ENCODE measurements at regions not wholly inside any gene's neighbourhood (a gene's known extent, or its start where the extent isn't known, plus 50 kb on each side); places are given as distances from the start of the nearest gene placed in this dataset.

DNA sequence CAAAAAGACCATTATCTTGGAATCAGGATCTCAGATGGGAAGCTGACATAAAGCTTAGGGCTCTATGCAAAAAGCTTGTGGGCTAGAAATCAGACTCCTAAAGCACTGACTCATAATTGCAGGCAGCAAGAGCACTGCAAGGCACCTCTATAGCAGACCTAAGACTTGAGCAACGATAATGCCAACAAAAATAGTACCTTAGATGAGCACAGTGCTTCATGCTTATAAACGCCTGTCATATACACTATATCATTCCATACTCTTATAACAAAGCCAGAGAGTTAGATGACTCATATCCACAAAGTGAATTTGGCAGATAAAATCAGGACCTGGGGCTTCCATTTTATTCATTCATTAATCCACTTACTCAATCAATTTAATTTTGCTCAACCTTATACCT is 560.8 kb downstream of the MCTP2 start:
- DNase-seq (ENCODE audit: low read depth) = peak; percentile 41
- in situ Hi-C loops (cut with HindIII; ENCODE audit: low pct_unique_long_range_greater_than_20kb, low sequenced_read_pairs) = no loop called here

DNA sequence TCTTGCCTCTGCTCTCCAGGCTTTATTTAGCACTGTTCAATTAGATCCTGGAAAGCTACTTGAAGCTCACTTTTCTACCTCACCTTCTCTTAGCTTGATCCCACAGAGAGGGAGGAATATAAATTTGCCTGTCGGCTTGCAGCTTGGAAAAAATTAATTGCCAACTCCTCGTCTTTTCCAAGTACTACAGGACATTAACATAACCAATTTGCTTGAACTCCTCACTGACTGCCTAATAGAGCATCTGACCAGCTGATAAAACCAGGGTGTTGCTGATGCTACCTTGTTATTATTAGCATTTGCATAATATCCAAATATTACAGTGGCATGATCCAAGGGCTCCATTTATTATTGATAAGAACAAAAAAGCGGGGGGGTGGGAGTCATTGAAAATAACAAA is 561.8 kb downstream of the MCTP2 start:
- DNase-seq (ENCODE audit: low read depth) = no peak
- in situ Hi-C loops (cut with HindIII; ENCODE audit: low pct_unique_long_range_greater_than_20kb, low sequenced_read_pairs) = no loop called here

DNA sequence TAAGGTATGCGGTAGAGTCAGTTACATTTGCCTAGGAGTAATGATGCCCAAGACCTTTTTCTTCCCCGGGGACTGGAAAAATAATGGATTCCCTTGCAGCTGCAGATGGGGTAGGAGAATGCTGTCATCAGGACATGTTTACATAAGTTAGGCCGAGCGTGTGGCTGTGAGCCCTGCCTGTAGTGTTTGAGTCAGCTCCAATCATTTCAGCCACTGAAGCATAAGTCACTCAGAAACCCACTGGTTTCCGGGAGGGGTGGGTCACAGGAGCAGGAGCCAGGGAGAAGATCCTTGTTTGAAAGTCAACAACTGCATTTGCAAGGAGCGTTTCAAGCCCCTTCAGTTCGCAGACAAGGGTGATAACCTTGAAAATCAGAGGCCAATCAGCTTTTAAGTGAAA is 562.3 kb downstream of the MCTP2 start:
- in situ Hi-C loops (cut with HindIII; ENCODE audit: low pct_unique_long_range_greater_than_20kb, low sequenced_read_pairs) = no loop called here
- DNase-seq (ENCODE audit: low read depth) = peak; percentile 40

DNA sequence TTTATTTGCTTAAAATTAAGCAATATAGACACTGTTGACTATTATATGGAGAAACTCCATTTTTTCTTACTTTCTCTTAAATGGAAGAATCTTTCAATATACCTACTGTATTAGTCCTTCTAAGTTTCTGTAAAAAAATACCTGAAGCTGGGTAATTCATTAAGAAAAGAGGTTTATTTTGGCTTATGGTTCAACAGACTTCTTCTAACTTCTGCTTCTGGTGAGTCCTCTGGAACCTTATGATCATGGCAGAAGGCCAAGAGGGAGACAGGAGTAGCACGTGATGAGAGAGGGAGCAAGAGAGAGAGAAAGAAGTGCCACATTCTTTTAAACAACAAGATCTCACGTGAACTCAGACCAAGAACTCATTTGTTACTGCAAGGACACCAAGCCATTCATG is 573.3 kb downstream of the MCTP2 start:
- in situ Hi-C loops (cut with HindIII; ENCODE audit: low pct_unique_long_range_greater_than_20kb, low sequenced_read_pairs) = no loop called here
- DNase-seq (ENCODE audit: low read depth) = no peak

DNA sequence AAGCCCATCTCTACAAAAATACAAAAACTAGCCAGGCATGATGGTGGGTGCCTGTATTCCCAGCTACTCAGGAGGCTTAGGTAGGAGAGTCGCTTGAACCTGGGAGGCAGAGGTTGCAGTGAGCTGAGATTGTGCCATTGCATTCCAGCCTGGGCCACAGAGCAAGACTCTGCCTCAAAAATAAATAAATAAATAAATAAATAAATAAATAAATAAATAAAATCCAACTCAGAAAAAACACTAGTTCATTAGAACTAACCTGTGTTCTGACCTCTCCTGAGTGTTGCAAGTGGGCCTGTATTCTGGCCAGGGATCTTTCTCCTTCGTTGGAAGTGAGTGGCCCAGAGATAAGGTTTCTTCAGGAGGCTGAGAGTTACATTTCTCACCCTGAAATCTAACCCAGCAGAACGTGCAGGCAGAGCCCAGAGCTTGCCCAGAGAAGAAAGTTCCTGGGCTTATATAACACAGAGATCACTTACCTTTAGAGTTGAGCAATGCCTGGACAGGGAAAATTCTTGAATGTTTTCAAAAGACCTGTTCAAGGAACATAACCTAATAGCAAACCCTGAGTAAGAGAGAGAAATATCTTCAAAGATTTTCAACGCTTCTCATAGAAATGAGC is 583.9 kb downstream of the MCTP2 start:
- DNase-seq (ENCODE audit: low read depth) = no peak
- in situ Hi-C loops (cut with HindIII; ENCODE audit: low pct_unique_long_range_greater_than_20kb, low sequenced_read_pairs) = no loop called here

DNA sequence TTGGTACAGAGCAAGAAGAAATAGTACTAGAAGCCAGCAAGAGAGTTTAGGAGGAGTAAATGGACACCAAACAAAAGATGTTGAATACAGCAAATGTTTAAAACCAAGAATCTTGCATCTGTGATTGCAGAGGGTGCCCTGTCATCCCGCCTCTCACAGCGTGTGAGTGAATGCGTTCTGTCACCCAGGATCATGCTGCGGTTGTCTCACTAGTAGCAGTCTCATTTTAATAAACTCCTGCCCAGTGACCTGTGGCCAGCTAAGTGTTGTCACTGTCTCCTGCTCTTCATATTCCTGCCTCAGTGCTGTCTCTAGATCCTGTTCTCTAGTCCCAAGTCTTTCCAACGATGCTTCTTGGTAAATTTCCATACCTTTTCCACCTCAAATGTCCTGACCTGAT is 584.6 kb downstream of the MCTP2 start:
- in situ Hi-C loops (cut with HindIII; ENCODE audit: low pct_unique_long_range_greater_than_20kb, low sequenced_read_pairs) = no loop called here
- DNase-seq (ENCODE audit: low read depth) = no peak

DNA sequence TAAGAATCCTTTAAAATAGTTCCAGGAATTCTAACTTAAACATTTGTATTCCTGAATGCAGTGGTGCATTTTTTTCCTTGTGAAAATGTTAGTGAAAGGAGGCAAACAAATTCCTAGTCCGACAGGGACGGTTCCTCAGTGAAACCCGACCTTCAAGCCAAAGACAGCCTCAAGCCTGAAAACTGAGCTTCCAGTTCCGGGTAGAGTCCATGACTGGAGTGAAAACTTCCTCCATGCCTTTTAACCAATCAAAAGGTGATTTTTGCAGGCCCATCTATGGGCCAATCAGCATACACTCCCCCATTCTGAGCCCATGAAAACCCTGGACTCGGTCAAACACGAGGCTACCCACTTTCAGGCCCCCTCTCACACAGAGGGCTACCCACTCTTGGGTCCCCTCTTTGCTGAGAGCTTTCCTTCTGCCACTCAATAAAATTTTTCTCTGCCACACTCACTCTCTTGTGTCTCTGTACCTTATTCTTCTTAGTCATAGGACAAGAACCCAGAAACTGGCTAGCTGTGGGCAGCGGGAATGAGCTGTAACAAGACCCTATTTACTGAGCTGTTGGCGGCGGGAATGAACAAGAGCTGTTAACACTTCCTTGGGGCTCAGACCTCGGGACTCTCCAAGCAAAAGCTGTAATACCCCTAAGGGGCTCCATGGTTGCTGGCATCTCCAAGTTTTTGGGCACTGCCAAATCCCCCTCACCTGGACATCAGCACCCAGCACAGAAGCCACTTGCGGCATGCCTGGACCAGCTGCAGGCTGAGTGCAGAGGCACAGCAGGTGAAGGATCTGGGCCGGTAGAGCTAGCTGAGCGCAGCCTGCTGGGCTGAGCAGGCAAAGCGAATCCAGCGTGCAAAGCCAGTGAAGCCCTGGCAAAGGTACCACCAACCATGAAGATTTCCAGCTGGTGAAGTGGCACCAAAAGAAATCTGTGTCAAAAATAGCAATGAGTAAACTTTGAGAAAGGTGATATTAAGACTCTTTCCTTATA is 598.8 kb downstream of the MCTP2 start:
- DNase-seq (ENCODE audit: low read depth) = no peak
- in situ Hi-C loops (cut with HindIII; ENCODE audit: low pct_unique_long_range_greater_than_20kb, low sequenced_read_pairs) = no loop called here

DNA sequence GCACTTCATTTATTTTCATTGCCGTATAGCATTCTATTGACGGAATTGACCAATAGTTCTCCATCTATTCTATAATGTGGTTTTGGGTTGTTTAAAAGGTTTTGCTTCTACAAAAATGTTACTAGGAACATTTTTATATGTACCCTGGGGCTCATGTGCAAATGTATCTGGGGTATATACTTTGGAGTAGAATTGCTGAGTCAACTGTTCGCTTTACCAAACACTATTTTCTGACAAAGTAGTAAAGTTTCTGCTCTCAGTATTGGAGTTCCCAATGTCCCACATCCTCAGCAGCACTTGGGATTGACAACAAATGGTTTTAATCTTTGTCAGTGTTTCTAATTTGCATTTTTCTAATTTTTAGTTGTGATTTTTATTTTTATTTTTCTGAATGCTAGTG is 602.6 kb downstream of the MCTP2 start:
- no peak for DNase-seq (ENCODE audit: low read depth)
- in situ Hi-C loops (cut with HindIII; ENCODE audit: low pct_unique_long_range_greater_than_20kb, low sequenced_read_pairs) = no loop called here

DNA sequence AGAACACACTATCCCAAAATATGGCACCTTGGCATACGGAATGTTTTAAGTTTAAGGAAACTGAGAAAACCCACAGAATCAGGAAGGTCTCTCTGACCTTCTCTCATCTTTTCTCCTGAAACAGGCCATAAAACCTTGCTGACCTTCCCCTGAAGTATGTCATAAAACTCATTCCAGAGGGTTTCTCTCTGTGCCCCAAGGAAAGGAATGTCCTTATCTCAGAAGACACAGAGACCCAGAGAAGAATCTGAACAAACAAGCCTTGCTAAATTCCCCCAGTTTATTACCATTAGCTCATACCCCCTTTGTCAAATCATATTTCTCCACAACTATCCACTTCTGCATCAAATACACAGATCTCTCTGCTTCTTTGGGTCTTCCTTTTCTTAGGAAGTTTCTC is 603.1 kb downstream of the MCTP2 start:
- no peak for DNase-seq (ENCODE audit: low read depth)
- in situ Hi-C loops (cut with HindIII; ENCODE audit: low pct_unique_long_range_greater_than_20kb, low sequenced_read_pairs) = no loop called here

DNA sequence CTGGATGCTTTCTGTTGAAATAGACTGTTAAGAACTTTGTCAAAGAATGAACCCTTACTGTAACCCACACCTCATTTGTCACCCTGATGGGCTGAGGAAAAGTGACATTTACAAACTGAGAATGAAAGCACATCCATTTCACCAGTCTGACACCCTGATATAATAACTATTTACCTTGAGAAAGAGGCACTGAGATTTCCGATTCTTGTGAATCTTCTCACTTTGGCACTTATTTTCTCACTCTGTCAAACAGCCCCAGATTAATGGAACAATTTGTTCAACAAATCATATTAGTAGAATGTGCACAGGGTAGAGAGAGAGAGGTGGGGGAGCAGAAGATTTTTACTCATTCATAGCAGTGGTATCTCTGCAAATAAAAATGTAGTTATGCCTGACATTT is 606.9 kb downstream of the MCTP2 start:
- in situ Hi-C loops (cut with HindIII; ENCODE audit: low pct_unique_long_range_greater_than_20kb, low sequenced_read_pairs) = no loop called here
- DNase-seq (ENCODE audit: low read depth) = no peak

DNA sequence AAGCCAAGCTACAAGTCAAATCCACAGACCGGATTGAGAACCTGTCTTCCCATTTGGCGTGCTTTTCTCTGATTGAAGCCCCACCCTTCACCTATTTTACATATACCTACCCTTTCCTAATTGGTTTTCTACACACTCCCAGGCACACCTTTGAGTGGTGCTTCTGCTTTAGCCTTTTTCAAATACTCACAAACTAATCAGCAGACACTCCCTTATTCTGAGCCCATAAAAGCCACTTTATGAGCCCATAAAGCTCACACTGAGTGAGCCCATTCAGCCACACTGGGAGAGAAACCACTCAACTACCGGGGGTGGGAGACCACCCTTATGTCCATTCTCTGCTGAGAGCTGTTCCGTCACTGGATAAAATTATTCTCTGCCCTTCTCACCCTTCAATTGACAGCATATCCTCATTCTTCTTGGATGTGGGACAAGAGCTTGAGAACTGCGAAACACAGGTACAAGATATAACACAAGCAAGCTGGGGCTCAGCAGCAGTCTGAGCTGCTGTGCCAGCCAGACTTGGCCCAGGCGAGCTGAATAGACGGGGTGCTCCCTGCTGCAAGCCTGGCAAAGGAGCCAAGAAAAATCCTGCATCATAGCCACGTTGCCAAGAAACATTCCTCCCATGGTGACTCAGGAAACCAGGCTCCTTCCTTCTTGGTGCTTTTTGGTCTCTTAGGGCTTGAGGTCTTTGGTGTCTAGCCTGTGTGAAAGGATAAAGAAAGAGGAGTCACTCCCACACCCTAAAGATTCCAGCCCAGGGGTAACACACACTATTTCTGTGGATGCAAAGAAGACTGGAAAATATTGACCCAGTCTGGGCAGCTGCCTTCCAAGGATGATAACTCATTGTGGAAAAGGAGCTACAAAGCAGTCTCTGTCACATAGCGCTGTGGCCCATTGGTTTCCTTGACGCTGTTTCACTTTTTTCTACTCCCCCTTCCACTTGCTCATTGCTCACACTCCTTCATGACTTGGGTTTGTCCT is 609.7 kb downstream of the MCTP2 start:
- in situ Hi-C loops (cut with HindIII; ENCODE audit: low pct_unique_long_range_greater_than_20kb, low sequenced_read_pairs) = no loop called here
- peak; percentile 7 for DNase-seq (ENCODE audit: low read depth)

DNA sequence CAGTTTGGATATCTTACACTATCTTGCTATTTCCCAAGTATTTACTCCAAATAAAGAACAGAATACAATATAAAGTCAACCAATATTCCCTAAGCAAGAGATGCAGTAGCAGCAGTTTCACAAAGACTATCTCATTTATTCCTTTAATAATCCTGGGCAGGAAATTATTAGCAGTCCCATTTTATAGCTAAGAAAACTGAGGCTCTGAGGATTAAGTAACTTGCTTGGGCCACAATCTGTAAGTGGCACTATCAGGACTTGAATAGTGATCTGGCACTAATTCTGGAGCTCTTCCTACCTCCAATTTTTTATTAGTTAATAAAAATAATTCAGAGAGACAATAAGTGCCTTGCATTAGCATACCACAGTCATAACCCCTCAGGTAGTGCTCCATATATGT is 611.7 kb downstream of the MCTP2 start:
- DNase-seq (ENCODE audit: low read depth) = no peak
- in situ Hi-C loops (cut with HindIII; ENCODE audit: low pct_unique_long_range_greater_than_20kb, low sequenced_read_pairs) = no loop called here

DNA sequence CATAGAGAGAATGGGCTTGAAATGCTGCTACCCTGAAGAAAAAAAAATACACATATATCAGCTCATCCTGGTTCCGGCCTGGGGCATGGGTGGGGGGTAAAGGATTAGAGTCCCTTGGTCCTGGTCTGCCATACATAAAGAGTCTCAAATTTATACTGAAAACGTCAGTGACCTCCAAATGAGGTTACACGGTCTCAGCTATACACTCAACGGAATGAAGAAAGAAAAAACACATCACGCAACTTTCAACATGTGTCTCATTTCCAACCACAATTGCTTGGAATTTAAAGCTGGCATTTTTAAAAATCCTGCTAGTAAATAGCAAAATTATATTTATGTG is 612.8 kb downstream of the MCTP2 start:
- DNase-seq (ENCODE audit: low read depth) = no peak
- in situ Hi-C loops (cut with HindIII; ENCODE audit: low pct_unique_long_range_greater_than_20kb, low sequenced_read_pairs) = no loop called here

DNA sequence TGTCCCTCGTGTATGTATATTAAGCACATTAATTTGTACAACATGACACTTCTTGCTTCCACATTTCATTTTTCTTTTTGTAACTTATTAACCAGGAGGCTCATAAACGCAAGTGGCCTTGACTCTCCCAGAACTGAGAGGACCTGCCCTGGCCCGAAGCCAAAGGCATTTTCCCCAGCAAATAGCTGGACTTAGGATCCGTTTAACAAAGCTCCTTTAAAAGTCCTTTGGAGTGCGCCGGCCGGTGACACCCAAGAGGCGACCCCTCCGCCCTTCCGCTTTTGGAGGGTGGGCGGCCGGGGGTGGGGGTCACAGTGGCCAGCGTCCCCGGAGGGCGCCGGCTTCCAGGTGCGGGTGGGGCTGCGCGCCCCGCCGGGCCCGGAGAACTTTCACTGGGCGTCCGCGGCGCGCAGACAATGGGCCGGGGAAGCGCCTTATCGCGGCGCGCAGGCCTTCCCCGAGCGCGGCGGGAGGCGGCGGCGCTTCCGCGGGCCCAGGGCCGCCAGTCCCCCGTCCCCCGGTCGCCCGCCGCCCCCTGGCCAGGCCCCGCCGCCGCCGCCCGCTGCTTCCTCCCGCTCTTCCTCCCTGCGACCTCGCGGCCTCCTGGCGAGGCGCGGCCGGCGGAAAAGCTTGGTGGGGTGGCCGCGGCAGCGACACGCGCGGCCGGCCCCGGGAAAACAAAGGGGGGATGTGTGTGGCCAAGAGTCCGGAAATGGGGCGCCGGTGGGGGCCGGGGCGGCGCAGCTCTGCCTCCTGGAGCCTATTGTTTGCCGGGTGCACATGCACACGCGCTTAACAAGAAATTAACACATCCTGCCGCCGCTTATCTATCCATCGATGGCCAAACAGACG is 613.4 kb downstream of the MCTP2 start:
- DNase-seq (ENCODE audit: low read depth) = peak; percentile 33
- in situ Hi-C loops (cut with HindIII; ENCODE audit: low pct_unique_long_range_greater_than_20kb, low sequenced_read_pairs) = no loop called here

DNA sequence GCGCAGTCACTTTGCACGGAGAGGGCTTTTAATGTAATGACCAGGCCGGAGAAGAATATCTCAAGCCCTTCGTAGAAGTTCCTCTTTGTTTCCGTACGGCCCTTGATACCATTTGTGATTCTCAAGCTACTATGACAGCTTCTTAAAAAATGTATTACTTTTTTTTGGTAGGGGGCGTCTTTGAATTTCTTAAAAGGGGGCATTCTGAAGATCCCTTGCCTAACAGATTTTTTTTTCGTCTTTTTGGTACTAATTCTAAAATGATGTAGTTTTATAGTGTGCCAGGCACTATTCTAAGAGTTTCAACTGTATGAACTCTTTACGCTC is 614.0 kb downstream of the MCTP2 start:
- in situ Hi-C loops (cut with HindIII; ENCODE audit: low pct_unique_long_range_greater_than_20kb, low sequenced_read_pairs) = no loop called here

DNA sequence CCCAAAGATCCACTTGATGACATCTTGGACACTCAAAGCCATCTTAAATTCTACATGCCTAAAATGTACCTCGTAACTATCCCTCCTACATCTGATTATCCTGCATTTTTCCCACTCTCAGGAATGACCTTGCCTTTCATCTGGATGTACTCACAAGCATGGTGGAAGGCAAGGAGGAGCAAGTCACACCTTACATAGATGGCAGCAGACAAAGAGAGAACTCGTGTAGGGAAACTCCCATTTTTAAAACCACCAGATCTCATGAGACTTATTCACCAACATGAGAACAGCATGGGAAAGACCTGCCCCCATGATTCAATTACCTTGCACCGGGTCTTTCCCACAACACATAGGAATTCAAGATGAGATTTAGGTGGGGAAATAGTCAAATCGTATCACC is 616.0 kb downstream of the MCTP2 start:
- no peak for DNase-seq (ENCODE audit: low read depth)
- in situ Hi-C loops (cut with HindIII; ENCODE audit: low pct_unique_long_range_greater_than_20kb, low sequenced_read_pairs) = no loop called here

More for the DNA sequence above, 614.0 kb downstream of the MCTP2 start:
- DNase-seq (ENCODE audit: low read depth) = no peak

DNA sequence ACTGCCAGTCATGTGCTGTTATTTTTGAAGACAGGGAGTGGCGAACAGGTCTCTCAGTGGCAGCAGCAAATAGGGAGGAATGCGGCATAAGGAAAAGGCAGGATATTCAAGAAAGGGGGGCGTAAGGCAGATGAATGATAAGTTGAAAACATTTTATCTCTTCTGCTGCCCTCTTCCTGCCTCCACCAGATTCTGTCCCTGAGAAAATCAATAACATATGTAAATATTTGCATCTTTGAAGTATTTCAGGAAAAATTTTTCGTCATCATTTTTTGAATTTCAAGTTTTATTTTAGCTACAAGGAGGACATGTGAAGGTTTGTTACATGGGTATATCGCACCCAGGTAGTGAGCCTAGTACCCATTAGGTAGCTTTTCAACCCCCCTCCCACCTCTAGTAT is 616.7 kb downstream of the MCTP2 start:
- in situ Hi-C loops (cut with HindIII; ENCODE audit: low pct_unique_long_range_greater_than_20kb, low sequenced_read_pairs) = no loop called here
- no peak for DNase-seq (ENCODE audit: low read depth)

DNA sequence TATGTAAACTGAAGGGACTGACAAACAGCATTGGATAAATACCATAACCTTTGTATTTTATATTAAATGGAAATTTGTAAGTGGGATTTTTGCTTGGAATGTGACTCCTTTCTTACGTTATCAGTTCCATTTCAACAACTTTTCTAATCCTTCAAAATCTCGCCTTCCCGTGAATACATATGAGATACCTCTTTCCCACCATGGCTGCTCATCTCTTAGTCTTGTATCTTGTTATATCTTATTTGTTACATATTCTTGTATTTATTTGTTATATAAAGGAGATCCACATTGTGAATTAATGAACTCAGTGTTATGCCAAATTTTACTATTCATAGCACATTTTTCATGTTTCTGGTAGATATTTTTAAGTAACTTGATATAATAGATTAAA is 623.7 kb downstream of the MCTP2 start:
- DNase-seq (ENCODE audit: low read depth) = no peak
- in situ Hi-C loops (cut with HindIII; ENCODE audit: low pct_unique_long_range_greater_than_20kb, low sequenced_read_pairs) = no loop called here

All from Caki2 (cell line).